NCI-H1105 treated with DMSO at 0.1 percent for 48 hours (cell line): ENCODE measurements at regions not wholly inside any gene's neighbourhood (a gene's known extent, or its start where the extent isn't known, plus 50 kb on each side); places are given as distances from the start of the nearest gene placed in this dataset.
A peak's percentile ranks its signal among the peaks of the same experiment; 100 is the strongest.

Source experiments
- DNase-seq: peaks from one replicate; lab custom pipeline; 2025; lab: John Stamatoyannopoulos, UW

GRCh38 chr22:34738661-34739400 is 327.1 kb upstream of the ISX start:
- DNase-seq: no peak

GRCh38 chr22:34743110-34743751 is 322.7 kb upstream of the ISX start:
- DNase-seq: no peak

GRCh38 chr22:34760276-34761008 is 305.5 kb upstream of the ISX start:
- no peak for DNase-seq

- no peak for DNase-seq
These were observed 304.8 kb upstream of the ISX start for GRCh38 chr22:34761111-34761510.

GRCh38 chr22:34763496-34763895 is 302.5 kb upstream of the ISX start:
- no peak for DNase-seq

- no peak for DNase-seq
These were observed 300.8 kb upstream of the ISX start for GRCh38 chr22:34765115-34765514.

- no peak for DNase-seq
These were observed 296.6 kb upstream of the ISX start for GRCh38 chr22:34769361-34769760.

GRCh38 chr22:34776817-34777216 is 289.1 kb upstream of the ISX start:
- DNase-seq: no peak

GRCh38 chr22:34781681-34782080 is 284.3 kb upstream of the ISX start:
- no peak for DNase-seq

- no peak for DNase-seq
These were observed 282.5 kb upstream of the ISX start for GRCh38 chr22:34783436-34783835.

GRCh38 chr22:34784056-34784455 is 281.9 kb upstream of the ISX start:
- no peak for DNase-seq

- DNase-seq: no peak
These were observed 268.1 kb upstream of the ISX start for GRCh38 chr22:34797826-34798225.

- no peak for DNase-seq
These were observed 267.4 kb upstream of the ISX start for GRCh38 chr22:34798605-34799004.

GRCh38 chr22:34800260-34800980 is 265.5 kb upstream of the ISX start:
- peak; percentile 33 for DNase-seq

GRCh38 chr22:34801221-34801620 is 264.7 kb upstream of the ISX start:
- no peak for DNase-seq

GRCh38 chr22:34804091-34804490 is 261.9 kb upstream of the ISX start:
- DNase-seq: no peak

- no peak for DNase-seq
These were observed 261.4 kb upstream of the ISX start for GRCh38 chr22:34804604-34805003.

- DNase-seq: no peak
These were observed 260.2 kb upstream of the ISX start for GRCh38 chr22:34805771-34806170.

GRCh38 chr22:34808618-34809017 is 257.3 kb upstream of the ISX start:
- DNase-seq: no peak

- no peak for DNase-seq
These were observed 253.3 kb upstream of the ISX start for GRCh38 chr22:34812631-34813030.

- no peak for DNase-seq
These were observed 251.5 kb upstream of the ISX start for GRCh38 chr22:34814260-34815025.

- DNase-seq: no peak
These were observed 236.5 kb upstream of the ISX start for GRCh38 chr22:34829485-34829884.
